Loucy (cell line): ENCODE measurements at regions not wholly inside any gene's neighbourhood (a gene's known extent, or its start where the extent isn't known, plus 50 kb on each side); places are given as distances from the start of the nearest gene placed in this dataset.

ENCODE experiments used
- H2AFZ ChIP-seq: fragments of 200-600 bp; sonication (generic); 2 replicates; pipeline ENCODE4 v1.6.0; 2016; ENCODE audit warnings: antibody characterized with exemption, mild to moderate bottlenecking, low read length, moderate library complexity
- H3F3A ChIP-seq: fragments of 200-600 bp; 2 replicates; pipeline ENCODE4 v1.6.0; 2016; ENCODE audit warnings: antibody characterized with exemption, low read depth, mild to moderate bottlenecking
- H3K27me3 ChIP-seq: fragments of 200-600 bp; sonication (generic); 2 replicates; pipeline ENCODE4 v1.6.1; 2014; ENCODE audit warnings: low read length, mild to moderate bottlenecking; ENCODE audit not compliant: insufficient read depth, poor library complexity, severe bottlenecking
- H3K36me3 ChIP-seq: fragments of 200-600 bp; sonication (generic); 2 replicates; pipeline ENCODE4 v1.6.1; 2016; ENCODE audit warnings: low read length; ENCODE audit not compliant: insufficient read depth
- H3K4me1 ChIP-seq: fragments of 200-600 bp; sonication (generic); 2 replicates; pipeline ENCODE4 v1.5.1; 2014; ENCODE audit warnings: low read length, mild to moderate bottlenecking; ENCODE audit not compliant: insufficient read depth, poor library complexity, severe bottlenecking
- H3K4me2 ChIP-seq: fragments of 200-600 bp; sonication (generic); 2 replicates; pipeline ENCODE4 v1.6.0; 2014; ENCODE audit warnings: antibody characterized with exemption, low read length, low read depth, mild to moderate bottlenecking; ENCODE audit not compliant: poor library complexity, severe bottlenecking
- H3K4me3 ChIP-seq: fragments of 200-600 bp; sonication (generic); 2 replicates; pipeline ENCODE4 v1.5.1; 2014; ENCODE audit warnings: low read length, mild to moderate bottlenecking, mixed read lengths; ENCODE audit not compliant: poor library complexity, severe bottlenecking
- H3K79me2 ChIP-seq: fragments of 200-600 bp; sonication (generic); 2 replicates; pipeline ENCODE4 v1.6.1; 2014; ENCODE audit warnings: low read length; ENCODE audit not compliant: insufficient read depth
- H3K9ac ChIP-seq: fragments of 200-600 bp; sonication (generic); 2 replicates; pipeline ENCODE4 v1.6.0; 2014; ENCODE audit warnings: mild to moderate bottlenecking, low read depth, low read length, moderate library complexity; ENCODE audit not compliant: poor library complexity, severe bottlenecking
- H3K9me2 ChIP-seq: fragments of 200-600 bp; sonication (generic); replicated peaks from 2 replicates; pipeline ENCODE4 v1.6.1; 2016; ENCODE audit warnings: low read depth, low read length, mixed read lengths
- H3K9me3 ChIP-seq: fragments of 200-600 bp; sonication (generic); 2 replicates; pipeline ENCODE4 v1.6.1; 2014; ENCODE audit warnings: mild to moderate bottlenecking, antibody characterized with exemption, low read length, low read depth; ENCODE audit not compliant: insufficient read depth
- H4K20me1 ChIP-seq: fragments of 200-600 bp; sonication (generic); 2 replicates; pipeline ENCODE4 v1.6.0; 2014; ENCODE audit warnings: antibody characterized with exemption, low read length, mild to moderate bottlenecking; ENCODE audit not compliant: insufficient read depth, poor library complexity, severe bottlenecking
- EZH2phosphoT487 ChIP-seq: fragments of 200-600 bp; IDR thresholded peaks from 2 replicates; pipeline ENCODE4 v1.6.1; 2018; ENCODE audit warnings: antibody characterized with exemption, mild to moderate bottlenecking, moderate library complexity, borderline replicate concordance
- TF ChIP-seq, protein P1 (sequence below): fragments of 200-600 bp; sonication (generic); conservative IDR thresholded peaks from 2 replicates; pipeline ENCODE4 v1.5.1; 2014; ENCODE audit warnings: mild to moderate bottlenecking, antibody characterized with exemption, low read length

DNA sequence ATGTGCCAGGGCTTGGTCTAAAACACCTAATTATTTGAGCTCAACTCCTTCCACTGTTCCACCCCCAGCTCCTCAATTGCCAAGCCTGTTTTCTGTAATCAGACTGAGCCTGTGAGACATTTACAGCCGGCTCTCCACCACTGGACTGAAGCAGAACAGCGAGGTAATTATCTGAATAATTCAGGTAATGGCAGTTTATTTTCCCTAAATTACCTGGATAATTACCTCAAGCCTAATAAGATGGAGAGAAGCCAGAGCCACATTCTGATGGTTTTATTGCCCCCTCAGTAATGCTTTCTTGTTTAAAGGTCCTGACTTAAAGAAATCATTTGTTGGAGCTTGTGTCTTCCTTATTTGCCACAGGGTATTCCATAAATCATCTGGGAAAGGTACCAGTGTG, 64.2 kb downstream of the FZD4 start:
- no peak overlapping the region for H3K4me3 ChIP-seq
- H3K4me1 ChIP-seq: no peaks in the 10 kb centered on the region
- no peaks in the 10 kb centered on the region for H3K36me3 ChIP-seq
- H3K79me2 ChIP-seq: no peaks in the 10 kb centered on the region
- no peaks in the 10 kb centered on the region for H3K27me3 ChIP-seq
- H3F3A ChIP-seq: no peaks in the 10 kb centered on the region
- H3K9me2 ChIP-seq: no peaks in the 10 kb centered on the region
- no peak overlapping the region for H3K9ac ChIP-seq
- no peak for TF ChIP-seq EZH2phosphoT487
- TF ChIP-seq, protein P1, sequence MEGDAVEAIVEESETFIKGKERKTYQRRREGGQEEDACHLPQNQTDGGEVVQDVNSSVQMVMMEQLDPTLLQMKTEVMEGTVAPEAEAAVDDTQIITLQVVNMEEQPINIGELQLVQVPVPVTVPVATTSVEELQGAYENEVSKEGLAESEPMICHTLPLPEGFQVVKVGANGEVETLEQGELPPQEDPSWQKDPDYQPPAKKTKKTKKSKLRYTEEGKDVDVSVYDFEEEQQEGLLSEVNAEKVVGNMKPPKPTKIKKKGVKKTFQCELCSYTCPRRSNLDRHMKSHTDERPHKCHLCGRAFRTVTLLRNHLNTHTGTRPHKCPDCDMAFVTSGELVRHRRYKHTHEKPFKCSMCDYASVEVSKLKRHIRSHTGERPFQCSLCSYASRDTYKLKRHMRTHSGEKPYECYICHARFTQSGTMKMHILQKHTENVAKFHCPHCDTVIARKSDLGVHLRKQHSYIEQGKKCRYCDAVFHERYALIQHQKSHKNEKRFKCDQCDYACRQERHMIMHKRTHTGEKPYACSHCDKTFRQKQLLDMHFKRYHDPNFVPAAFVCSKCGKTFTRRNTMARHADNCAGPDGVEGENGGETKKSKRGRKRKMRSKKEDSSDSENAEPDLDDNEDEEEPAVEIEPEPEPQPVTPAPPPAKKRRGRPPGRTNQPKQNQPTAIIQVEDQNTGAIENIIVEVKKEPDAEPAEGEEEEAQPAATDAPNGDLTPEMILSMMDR: no peak
- no peaks in the 10 kb centered on the region for H4K20me1 ChIP-seq
- H3K4me2 ChIP-seq: no peak overlapping the region
- H3K9me3 ChIP-seq: no peaks in the 10 kb centered on the region
- H2AFZ ChIP-seq: no peak overlapping the region

DNA sequence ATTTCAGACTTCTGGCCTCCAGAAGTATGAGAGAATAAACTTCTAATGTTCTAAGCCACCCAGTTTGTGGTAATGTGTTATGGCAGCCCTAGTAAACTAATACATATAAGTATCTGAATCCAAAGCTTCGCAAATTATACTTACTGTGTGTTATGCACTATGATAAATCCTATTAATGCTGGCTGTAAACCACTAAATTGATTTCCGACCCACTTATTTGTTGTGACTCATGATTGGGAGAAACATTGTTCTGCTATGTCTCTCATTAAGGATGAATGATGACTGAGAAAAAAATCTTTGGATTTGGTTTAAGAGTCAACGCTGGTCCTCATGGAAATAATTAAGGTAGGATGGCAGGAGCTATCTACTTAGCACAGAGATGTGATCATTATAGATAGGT, 62.0 kb downstream of the FZD4 start:
- Histone ChIP-seq H4K20me1 (no peaks in the 10 kb centered on the region), H3K9ac (no peak overlapping the region), H3K4me1 (no peaks in the 10 kb centered on the region), H3K9me3 (no peaks in the 10 kb centered on the region), H3K4me3 (no peak overlapping the region), H3K27me3 (no peaks in the 10 kb centered on the region), H3F3A (no peaks in the 10 kb centered on the region), H3K9me2 (no peaks in the 10 kb centered on the region), H2AFZ (no peak overlapping the region), H3K4me2 (no peak overlapping the region), H3K36me3 (no peaks in the 10 kb centered on the region), H3K79me2 (no peaks in the 10 kb centered on the region)
- TF ChIP-seq EZH2phosphoT487: no peak
- TF ChIP-seq, protein P1: no peak
